Motor neuron (in vitro differentiated cells): ENCODE measurements at regions not wholly inside any gene's neighbourhood (a gene's known extent, or its start where the extent isn't known, plus 50 kb on each side); places are given as distances from the start of the nearest gene placed in this dataset.
A peak's percentile ranks its signal among the peaks of the same experiment; 100 is the strongest.
"Not testable (repeated sequence)": the region's sequence is repeated elsewhere in the genome, so short reads cannot be mapped to it uniquely, and the experiment has no call there.

Source experiments
- ATAC-seq, 8 experiments: fragments of 200-7000 bp; cut with Tn5 transposase; replicated peaks in 6 of 8; 2 replicates each; pipeline ENCODE4 v1.8.0; 2021; ENCODE audit warnings: mild to moderate bottlenecking in 8 of 8, moderate library complexity in 8 of 8
- H3K27ac ChIP-seq, 2 donors: fragments of 250-450 bp; sonication (Bioruptor Pico); 2 replicates each; pipeline ENCODE4 v1.9.0; 2021; ENCODE audit warnings: antibody characterized with exemption in 2 of 2, mild to moderate bottlenecking in 2 of 2, moderate library complexity in 1 of 2
- H3K4me1 ChIP-seq, 2 donors: fragments of 250-450 bp; sonication (Bioruptor Pico); replicated peaks in 1 of 2; 2 replicates each; pipeline ENCODE4 v1.6.1; 2021; ENCODE audit warnings: antibody characterized with exemption in 2 of 2, mild to moderate bottlenecking in 2 of 2, moderate library complexity in 1 of 2
- H3K4me3 ChIP-seq, 5 donors: fragments of 250-450 bp; sonication (Bioruptor Pico); 2 replicates each; pipeline ENCODE4 v1.9.0; 2021; ENCODE audit warnings: antibody characterized with exemption in 5 of 5, mild to moderate bottlenecking in 5 of 5, moderate library complexity in 4 of 5
- WGBS, 10 experiments: fragments of 450-650 bp; shearing (Covaris generic); methylation state at CpG; one replicate each; pipeline ENCODE4 v1.0.0; 2022; 5-methylcytosine and 5-hydroxymethylcytosine counted together
- in situ Hi-C, 9 experiments: fragments of 400-800 bp; cut with MboI; loops; one replicate each; pipeline ENCODE4 v1.15.0; 2021; ENCODE audit warnings: low sequenced_read_pairs in 9 of 9, low pct_unique_long_range_greater_than_20kb in 2 of 9; ENCODE audit not compliant: unreplicated experiment in 9 of 9

- in situ Hi-C loops = loop anchor here in 6 of 9 experiments (5.0 to 25.0 kb wide), 3 partner anchors 74 to 96 kb away; partner anchors contain the start of gene CHRNA3 (in 3 of the 6)
- ATAC-seq = peak in 3 of 8 experiments; percentile 3 to 25 (median 7)
- H3K4me3 ChIP-seq = no peak overlapping the region
- H3K4me1 ChIP-seq = peaks cover 0 to 3% of the 10 kb centered on the region in 2 donors
- no peak overlapping the region for H3K27ac ChIP-seq
- 44 to 100% (median 75%) methylated on average over 1 to 4 of the region's 4 CpGs for WGBS, 10 experiments
These were observed 67.8 kb upstream of the CHRNB4 start for GRCh38 chr15:78708713-78709260.

- in situ Hi-C loops = loop anchor here in 6 of 9 experiments (5.0 to 25.0 kb wide), 3 partner anchors 72 to 94 kb away; partner anchors contain the start of gene CHRNA3 (in 3 of the 6)
- not testable (repeated sequence) for H3K27ac ChIP-seq, ATAC-seq, H3K4me1 ChIP-seq, H3K4me3 ChIP-seq
- 14 to 100% (median 67%) methylated on average over 1 of the region's 1 CpG; no CpG with 5 or more reads in 3 of the 10 experiments for WGBS, 10 experiments
These were observed 65.6 kb upstream of the CHRNB4 start for GRCh38 chr15:78706481-78707235.

GRCh38 chr15:78703334-78704056 is 62.5 kb upstream of the CHRNB4 start:
- not testable (repeated sequence) for H3K4me3 ChIP-seq, ATAC-seq, H3K4me1 ChIP-seq, H3K27ac ChIP-seq
- WGBS, 10 experiments = 50 to 87% (median 83%) methylated on average over 1 to 5 of the region's 5 CpGs; no CpG with 5 or more reads in 4 of the 10 experiments
- in situ Hi-C loops = loop anchor here in 4 of 9 experiments (10.0 to 25.0 kb wide), 2 partner anchors 69 to 91 kb away; partner anchors contain the start of gene CHRNA3 (in 3 of the 4)

- in situ Hi-C loops = loop anchor here in 4 of 9 experiments (10.0 to 25.0 kb wide), 2 partner anchors 68 to 90 kb away; partner anchors contain the start of gene CHRNA3 (in 3 of the 4)
- ATAC-seq = no peak
- no peak overlapping the region for H3K27ac ChIP-seq
- H3K4me1 ChIP-seq = no peaks in the 10 kb centered on the region
- no peak overlapping the region for H3K4me3 ChIP-seq
These were observed 61.8 kb upstream of the CHRNB4 start for GRCh38 chr15:78702609-78703333.

DNA sequence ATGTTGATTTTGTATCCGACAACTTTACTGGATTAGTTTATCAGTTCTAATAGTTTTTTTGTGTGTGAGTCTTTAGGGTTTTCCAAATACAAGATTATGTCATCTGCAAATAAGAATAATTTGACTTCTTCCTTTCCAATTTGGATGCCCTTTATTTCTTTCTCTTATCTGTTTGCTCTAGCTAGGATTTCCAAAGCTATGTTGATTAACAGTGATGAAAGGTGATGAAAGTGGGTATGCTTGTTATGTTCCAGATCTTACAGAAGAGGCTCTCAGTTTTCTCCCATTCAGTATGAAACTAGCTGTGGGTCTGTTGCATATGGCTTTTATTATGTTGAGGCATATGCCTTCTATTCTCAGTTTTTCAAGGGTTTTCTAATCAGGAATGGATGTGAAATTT is 56.4 kb upstream of the CHRNB4 start:
- in situ Hi-C loops = no loop called here

GRCh38 chr15:78696436-78696835 is 55.4 kb upstream of the CHRNB4 start:
- Histone ChIP-seq H3K4me1 (peaks cover 5 to 9% of the 10 kb centered on the region in 2 donors), H3K4me3 (no peak overlapping the region), H3K27ac (no peak overlapping the region)
- in situ Hi-C loops = no loop called here
- no peak for ATAC-seq

More for the DNA sequence above, 56.4 kb upstream of the CHRNB4 start:
- no peak for ATAC-seq
- Histone ChIP-seq H3K27ac (no peak overlapping the region), H3K4me1 (no peaks in the 10 kb centered on the region), H3K4me3 (no peak overlapping the region)
- WGBS, 10 experiments = 0 to 100% (median 82%) methylated on average over 1 of the region's 1 CpG; no CpG with 5 or more reads in 1 of the 10 experiments

- in situ Hi-C loops = no loop called here
- WGBS, 10 experiments = 0 to 100% (median 63%) methylated on average over 1 to 3 of the region's 3 CpGs; no CpG with 5 or more reads in 3 of the 10 experiments
- H3K27ac ChIP-seq = no peak overlapping the region
- ATAC-seq = no peak
- H3K4me1 ChIP-seq = peaks cover 5 to 13% of the 10 kb centered on the region in 2 donors
- no peak overlapping the region for H3K4me3 ChIP-seq
These were observed 54.8 kb upstream of the CHRNB4 start for GRCh38 chr15:78695854-78696253.

GRCh38 chr15:78695046-78695671 is 54.1 kb upstream of the CHRNB4 start:
- in situ Hi-C loops = no loop called here
- peaks cover 5 to 13% of the 10 kb centered on the region in 2 donors for H3K4me1 ChIP-seq
- H3K4me3 ChIP-seq = no peak overlapping the region
- no peak for ATAC-seq
- no peak overlapping the region for H3K27ac ChIP-seq

DNA sequence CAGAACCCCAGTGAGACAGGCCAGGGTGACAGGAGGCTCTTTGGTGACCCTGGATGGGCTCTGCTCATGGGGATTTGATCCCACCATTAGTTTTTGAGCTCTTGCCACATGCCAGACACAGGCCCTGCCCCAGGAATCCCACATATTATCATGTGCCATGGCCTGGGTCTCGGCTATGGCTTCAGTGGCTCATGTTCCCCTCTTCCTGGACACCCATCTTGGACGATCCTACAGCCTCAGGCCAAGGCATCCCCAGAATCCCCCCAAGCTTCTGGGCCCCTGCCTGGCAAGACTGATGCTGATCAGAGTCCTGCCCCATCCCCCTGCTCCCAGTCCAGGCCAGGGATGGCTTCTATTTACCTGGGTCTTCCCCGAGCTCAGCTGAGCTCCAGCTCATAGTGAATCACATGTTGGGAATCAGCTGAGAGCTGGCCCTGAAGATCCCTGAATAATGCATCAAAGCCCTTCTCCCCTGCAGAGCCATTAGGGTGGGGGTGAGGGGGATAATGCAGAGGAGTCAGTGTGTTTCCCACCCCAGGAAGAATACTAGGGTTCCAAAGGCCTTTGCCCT is 50.9 kb upstream of the CHRNB4 start:
- in situ Hi-C loops = no loop called here
- WGBS, 10 experiments = 14 to 80% (median 57%) methylated on average over 1 to 2 of the region's 3 CpGs; no CpG with 5 or more reads in 7 of the 10 experiments
- peak in 7 of 8 experiments; percentile 43 to 79 (median 59) for ATAC-seq
- Histone ChIP-seq H3K4me1 (peaks cover 8 to 15% of the 10 kb centered on the region in 2 donors), H3K4me3 (no peak overlapping the region), H3K27ac (no peak overlapping the region)

DNA sequence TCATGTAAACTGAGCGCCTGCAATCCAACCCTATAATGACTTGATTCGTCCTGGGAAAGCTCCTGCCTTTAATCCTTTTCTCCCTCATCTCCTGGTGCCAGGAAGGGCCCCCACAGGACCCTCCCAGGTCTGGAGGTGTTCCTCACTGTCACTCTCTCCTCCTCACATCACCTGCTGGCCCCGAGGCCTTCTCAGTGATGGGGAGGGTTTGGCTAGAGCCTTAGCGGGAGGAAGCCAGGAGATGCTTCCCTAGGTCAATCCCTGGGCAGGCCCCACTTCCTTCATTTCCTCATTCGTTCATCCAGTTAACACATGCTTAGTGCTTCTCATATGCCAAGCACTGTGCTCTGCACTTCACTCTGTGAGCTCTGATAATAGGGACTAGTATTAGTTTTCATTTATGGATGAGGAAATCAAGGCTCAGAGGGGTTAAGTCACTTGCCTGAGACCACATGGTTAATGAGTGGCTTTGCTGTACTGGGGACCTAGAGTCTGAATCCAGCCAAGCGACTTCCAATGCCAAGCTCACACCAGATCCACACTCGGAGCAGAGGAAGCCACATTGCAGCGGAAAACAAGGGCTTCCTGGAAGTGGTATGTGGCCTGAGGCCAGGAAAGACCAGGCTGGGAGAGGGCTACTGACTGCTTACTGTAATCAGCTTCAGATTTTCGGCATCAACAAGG is 50.3 kb upstream of the CHRNB4 start:
- peak in 2 of 8 experiments; percentile 71 to 72 for ATAC-seq
- Histone ChIP-seq H3K27ac (no peak overlapping the region), H3K4me3 (no peak overlapping the region), H3K4me1 (peaks cover 14 to 21% of the 10 kb centered on the region in 2 donors)
- WGBS, 10 experiments = 40 to 92% (median 66%) methylated on average over 2 to 7 of the region's 9 CpGs; no CpG with 5 or more reads in 2 of the 10 experiments
- in situ Hi-C loops = no loop called here
